ENCODE measurements at regions not wholly inside any gene's neighbourhood (a gene's known extent, or its start where the extent isn't known, plus 50 kb on each side); places are given as distances from the start of the nearest gene placed in this dataset.

DNA sequence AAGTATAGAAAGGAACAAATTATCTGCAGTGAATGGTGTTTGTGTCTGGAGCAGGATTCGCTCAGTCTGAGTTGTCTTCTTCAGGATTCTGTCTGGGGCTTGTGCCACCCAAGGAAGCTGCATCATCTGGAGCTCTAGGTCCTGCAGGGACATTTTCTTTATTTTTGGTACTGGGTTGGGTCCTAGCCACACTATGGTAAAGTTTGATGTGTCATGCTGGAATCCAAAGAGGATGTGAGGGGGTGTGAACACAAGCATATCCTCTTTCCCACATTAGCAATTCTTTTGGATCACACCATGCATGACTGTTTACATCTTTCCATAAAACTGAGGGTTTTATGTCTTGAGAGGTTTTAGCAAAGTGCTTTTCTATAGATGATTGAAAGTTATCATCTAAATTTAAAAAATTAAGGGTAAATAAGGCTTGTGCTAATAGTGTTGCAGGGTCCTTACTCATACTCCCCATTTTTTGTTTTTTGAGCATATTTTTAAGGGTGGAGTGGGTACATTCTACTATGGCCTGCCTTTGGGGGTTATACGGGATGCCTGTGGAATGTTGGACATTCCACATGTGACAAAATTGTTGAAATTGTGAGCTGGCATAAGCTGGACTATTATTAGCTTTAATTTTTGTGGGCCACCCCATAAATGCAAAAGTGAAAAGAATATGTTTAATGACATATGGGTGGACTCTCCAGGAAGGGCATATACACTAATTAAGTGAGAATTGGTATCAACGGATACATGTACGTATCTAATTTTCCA lies 152.0 kb upstream of the HMCN1 start:
- no peak for DNase-seq (ENCODE audit: low read depth in 3 of 3, low spot score in 2 of 3)

DNA sequence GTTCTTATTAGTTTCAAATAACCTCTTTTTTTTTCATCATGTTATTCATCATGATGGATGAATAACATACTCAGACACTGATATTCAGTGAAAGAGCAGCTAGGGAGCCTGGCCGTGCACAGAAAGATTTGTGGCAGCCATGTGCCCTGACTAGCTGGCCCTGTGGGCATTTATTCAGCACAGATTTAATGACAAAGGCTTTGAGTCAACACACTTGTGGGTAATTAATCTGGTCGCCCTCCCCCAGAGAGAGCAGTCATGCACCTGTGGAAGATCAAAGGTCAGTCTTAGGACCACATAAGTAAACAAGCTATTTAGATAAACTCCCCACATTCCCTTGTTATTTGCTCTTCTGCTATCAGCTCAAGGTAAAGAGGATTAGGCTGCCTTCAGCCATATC lies 153.2 kb upstream of the HMCN1 start:
- no peak for DNase-seq (ENCODE audit: low read depth in 3 of 3, low spot score in 2 of 3)

DNA sequence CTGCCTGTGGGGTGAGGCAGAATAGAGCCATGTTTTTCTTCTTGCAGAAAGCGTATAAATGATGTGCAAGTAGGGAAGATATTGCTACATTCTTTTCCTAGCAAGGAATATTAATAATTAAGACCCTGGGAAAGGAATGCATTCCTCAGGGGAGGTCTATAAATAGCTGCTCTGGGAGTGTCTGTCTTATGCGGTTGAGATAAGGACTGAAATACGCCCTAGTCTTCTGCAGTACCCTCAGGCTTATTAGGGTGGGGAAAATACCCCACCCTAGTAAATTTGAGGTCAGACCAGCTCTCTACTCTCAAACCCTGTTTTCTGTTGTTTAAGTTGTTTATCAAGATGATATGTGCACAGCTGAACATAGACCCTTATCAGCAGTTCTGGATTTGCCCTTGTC lies 155.9 kb upstream of the HMCN1 start:
- no peak for DNase-seq (ENCODE audit: low read depth in 3 of 3, low spot score in 2 of 3)

DNA sequence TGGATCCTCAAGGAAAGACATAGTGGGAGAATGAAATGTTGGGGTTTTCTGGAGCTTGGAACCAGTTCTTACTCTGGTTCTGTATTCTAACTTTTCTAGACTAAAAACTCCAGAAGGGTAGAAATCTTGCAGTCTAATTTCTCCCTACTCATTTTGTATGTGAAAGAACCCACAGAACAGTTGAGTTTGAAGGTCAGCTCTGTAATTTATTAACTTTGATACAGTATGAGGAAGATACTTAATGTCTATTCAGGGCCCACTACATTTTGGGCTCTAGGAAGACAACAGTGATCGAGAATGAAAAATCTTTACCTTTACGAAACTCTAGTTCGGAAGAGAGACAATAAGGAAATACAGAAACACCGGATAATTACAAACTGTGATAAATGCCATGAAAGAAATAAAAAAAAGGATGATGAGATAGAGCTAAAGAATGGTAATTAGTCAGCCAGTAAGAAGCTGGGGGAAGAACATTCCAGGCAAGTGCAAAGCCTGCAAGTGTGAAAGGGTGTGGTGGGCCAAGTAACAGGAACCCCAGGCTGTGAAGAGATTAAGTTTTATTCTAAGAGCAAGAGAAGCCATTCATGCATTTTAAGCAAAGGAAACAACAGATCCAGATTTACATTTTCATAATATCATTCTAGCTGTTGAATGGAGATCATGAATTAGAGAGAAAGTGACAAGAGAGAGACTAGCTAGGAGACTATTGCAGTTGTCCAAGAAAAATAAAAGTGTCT lies 159.9 kb upstream of the HMCN1 start:
- DNase-seq (ENCODE audit: low read depth in 3 of 3, low spot score in 2 of 3) = no peak

DNA sequence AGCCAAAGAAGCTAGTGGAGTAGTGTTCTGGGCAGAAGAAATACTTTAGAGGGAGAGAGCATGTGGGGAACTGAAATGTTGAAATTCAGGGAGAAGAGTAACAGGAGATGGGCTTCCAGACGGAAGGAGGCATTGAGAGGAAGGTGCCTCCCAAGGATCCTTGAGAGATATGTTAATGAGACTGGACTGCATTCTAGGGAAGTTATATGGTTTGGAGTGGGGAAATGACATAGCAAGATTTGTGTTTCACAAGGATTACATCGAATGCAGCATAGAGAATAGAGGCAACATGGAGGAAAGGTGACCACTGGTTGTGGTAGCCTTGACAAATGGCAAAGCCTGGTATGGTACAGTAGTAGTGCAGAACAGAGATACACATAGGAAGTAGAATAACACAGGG lies 160.5 kb upstream of the HMCN1 start:
- no peak for DNase-seq (ENCODE audit: low read depth in 3 of 3, low spot score in 2 of 3)

DNA sequence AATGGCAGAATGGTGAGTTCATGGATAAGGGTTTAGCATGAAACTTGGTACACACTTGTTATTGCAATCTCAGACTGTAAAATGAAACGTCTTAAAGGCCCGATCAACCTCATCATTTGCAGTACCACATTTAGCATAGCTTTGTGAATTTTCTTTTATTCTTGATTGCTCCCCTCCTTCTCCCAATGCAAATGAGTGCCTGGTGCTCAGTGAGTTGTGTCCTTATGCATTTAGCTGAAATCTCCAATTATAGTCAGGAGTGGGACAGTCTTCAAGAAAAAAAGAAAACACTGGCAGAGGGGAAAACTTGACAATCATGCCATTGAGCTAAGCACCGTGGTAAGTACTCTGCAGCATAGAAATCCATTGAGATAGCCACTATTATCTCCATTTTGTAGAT lies 161.0 kb upstream of the HMCN1 start:
- DNase-seq (ENCODE audit: low read depth in 3 of 3, low spot score in 2 of 3) = no peak

DNA sequence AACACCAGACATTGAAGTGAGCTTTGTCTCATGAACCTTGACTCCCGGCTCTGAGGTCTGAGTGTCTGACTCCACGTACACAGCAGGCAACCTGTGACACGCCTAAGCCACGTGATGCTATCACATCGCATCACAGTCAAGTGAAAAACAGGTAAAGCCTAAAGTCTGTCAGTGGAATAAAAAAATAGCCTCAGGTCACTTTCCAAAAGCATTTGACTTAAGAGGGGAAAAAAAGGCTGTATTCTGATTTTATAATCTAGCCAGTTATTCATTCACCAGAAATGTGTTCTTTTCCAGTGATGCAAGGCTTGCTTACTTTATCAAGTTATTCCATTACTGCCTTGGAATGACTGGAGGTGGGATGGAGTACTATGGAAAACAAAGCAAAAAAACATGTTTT lies 163.2 kb upstream of the HMCN1 start:
- DNase-seq (ENCODE audit: low read depth in 3 of 3, low spot score in 2 of 3) = no peak

DNA sequence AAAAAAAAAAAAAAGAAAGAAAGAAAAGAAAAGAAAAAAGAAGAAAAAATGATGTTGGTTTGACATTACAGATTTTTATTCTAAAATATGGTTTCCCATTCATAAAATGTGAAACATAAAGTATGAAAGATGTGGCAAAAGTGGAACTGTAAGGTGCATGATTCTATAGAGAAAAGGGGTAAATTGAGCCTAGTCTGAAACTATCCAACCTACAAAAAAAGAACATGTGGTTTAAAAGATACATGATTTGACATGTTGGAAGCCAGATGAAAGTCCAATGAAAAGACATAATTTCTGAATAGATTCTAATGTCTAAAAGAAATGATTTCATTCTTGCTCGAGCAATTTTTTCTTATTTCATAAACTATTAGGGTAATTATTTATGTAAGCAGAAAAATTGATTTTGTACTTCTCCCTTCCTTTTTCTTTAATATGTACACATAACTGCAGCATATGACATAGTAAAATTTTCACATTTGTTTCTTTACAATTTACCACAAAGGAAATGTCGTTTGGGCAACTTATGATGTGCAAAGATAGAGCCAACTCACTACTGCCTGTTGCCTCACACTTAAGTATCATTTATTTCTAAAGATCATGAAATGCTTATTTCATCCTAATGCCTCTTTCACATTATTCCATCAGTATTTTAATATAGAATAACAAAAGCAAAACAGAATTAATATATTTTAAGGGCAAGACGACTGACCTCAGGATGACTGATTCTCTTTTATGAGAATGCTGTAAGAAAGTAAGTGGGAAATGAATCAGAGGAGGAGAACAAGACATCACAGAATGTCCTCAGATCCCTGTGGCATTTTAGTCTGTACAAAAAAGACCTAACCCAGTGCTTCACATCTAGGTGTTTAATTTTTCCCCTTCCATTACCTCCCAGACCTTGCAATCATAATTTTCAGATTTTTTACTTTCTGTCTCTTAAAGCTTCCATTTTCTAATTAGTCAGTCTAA lies 165.8 kb upstream of the HMCN1 start:
- no peak for DNase-seq (ENCODE audit: low read depth in 3 of 3, low spot score in 2 of 3)

DNA sequence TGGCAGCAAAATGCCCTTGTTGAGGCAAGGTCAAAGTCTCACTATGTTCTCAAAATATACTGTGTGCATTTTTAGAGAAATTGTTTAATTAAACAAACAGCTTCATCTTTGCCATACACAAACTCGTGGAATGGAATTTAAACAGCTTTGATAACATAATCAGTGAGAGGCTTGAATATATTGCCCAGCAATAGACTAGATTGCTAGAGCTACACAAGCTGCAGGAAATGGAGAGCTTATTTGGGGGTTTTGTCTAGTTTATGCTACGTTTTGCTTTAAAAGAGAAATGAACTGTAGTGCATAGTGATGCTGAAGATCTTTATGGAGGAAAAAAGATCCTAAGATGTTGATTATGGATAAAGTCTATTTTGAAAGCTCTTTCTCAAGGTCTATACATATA lies 166.8 kb upstream of the HMCN1 start:
- no peak for DNase-seq (ENCODE audit: low read depth in 3 of 3, low spot score in 2 of 3)

DNA sequence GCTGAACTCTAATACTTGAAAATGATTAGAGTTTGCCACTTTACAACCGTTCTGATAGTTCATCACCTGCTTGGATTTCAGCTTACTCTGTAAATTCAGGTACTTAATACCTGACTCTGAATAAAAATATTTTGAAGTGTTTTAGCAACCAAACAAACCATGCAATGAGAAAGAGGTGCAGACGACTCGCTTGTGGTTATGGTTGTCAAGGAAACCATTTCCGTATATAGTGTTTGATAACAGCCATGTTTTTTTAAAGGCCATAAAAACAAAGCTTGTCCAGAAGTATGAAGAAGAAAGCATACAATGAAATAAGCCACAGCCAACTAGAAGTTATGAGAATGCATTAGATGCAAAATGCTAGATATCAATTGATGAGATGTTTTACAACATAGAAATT lies 167.2 kb upstream of the HMCN1 start:
- DNase-seq (ENCODE audit: low read depth in 3 of 3, low spot score in 2 of 3) = no peak

DNA sequence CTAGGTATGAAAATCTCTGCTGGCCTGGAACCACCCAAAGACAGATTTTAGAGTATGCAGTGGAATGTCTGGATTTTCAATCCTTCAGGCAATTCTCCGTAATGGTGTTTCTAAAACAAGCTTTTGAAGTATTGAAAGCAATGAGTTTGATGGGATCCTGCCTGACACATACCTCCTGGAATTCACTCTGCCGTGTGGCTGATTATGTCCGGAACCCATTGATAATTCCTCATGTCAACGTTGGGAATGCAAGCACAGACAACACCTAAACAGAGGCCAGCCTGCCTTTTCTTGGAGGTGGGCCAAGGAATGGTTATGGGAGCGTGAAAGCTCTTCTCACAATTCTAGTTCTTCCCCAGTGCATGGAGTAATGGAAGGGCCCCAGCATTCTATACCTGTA lies 168.9 kb upstream of the HMCN1 start:
- no peak for DNase-seq (ENCODE audit: low read depth in 3 of 3, low spot score in 2 of 3)

DNA sequence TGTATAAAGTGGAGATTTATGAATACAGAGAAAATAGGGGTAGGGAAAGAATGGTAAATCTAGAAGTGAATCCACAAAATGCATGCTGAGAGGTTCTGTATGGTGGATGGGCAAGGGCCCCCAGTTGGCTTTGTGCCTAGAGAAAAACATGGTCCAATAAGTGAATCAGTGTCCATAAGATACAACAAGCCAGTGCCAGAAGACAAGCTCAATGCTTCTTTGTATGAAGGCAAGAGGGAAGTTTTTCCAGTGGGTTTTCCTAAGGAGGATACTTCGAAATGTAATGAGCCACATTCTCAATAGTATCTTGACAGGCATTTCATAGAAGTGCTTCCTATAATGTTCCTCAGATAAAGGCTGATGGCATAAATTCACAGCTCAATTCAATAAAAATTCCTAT lies 169.4 kb upstream of the HMCN1 start:
- no peak for DNase-seq (ENCODE audit: low read depth in 3 of 3, low spot score in 2 of 3)

DNA sequence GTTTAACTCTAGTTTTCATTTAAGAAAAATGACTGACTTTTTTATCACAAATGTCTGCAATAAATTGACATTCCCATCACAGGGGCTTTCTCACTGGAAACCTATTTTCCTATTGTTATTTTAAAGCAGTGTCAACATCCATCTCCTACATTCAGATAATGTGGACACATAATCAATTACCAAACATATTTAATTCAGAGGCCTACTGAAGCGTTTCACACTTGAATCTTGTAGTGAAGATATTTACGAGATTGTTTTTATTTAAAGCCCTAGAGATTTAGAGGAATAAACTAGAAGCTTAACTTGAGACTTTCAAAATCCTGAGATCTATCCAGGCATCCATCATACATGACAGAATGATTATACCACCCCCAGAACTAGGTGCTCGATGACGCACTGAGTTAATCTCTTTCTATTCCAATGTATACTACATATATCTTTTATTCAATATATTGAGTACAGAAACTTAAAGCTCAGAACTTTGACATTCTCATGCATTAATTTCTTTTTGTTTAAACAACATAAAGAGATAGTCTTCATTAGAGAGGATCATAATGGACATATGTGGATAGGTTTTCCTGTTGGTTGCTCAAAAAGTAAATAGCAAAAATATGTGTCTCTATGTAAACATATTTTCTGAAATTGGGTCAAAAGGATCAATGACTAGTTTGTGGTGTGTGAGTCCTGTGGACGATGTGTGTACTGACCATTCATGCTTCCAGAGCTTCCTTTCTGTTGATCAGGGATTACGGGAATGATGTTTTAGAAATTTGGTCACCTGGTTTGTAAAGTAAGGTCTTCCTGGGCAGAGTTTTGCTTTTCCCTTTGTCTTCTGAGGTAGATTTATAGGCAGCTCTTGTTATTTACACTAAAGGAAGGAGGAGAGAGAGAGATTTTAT lies 171.5 kb upstream of the HMCN1 start:
- no peak for DNase-seq (ENCODE audit: low read depth in 3 of 3, low spot score in 2 of 3)

DNA sequence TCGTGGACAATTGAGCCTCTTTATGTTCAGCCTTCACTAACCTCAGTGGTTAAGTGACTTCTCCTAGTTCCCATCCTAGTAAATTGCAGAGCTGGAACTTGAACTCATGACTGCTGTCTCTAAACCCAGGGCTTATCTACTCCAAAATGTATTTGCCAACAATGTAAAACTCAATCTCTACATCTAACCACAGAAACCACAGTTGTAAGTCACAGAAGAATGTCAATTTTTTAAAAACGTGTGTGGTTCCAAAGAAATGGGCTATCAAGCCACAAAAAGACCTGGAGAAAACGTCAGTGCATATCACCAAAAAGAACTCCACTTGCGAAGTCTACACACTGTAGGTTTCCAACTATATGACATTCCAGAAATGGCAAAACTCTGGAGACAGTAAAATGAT lies 172.6 kb upstream of the HMCN1 start:
- DNase-seq (ENCODE audit: low read depth in 3 of 3, low spot score in 2 of 3) = no peak

DNA sequence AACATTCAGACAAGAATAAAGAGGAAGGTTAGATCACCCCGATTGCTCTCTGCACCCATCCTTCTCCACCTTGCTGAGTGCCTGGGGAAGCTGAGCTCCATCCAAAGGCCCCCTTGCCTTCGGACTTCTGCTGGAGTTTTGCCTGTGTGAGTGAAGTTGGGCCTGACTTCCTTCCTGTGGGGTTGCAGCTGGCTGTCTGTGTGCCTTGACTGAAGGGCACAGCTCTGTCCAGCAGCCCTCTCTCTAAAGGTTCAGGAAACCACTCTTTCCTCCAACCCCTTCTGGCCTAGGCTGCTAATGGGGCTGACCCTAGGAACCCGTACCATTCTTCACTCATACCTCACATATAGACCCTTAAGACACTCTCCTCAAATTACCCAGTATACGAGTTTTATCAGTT lies 173.4 kb upstream of the HMCN1 start:
- no peak for DNase-seq (ENCODE audit: low read depth in 3 of 3, low spot score in 2 of 3)

DNA sequence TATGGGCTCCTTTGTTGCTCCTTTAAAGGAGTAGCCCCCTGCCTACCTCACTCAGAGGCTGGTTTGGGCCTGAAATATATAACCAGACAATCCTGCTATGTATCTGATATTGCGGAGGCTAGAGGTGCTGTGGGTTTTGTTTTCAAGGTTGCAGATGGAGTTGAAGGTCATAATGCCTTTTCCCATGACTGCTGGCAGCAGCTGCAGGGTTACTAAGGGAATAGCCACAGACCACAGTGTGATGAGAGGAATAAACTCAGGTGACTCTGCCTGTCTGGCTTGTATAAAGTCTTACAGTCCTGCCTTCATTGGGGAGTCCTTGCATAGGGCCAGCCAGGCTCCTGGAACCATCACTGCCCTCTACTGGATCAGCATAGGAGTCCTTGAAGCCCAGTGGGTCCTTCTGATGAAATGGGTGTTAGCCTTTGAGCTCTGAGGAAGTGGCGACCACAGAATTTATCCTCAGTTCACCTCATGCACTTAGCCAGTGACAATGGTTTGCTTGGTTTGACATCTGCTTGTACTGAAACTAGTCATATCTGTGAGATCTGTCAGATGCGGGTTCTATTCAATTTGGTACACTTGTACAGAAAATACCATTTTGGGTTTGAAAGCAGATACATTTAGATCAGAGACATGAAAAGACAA lies 174.4 kb upstream of the HMCN1 start:
- DNase-seq (ENCODE audit: low read depth in 3 of 3, low spot score in 2 of 3) = no peak

DNA sequence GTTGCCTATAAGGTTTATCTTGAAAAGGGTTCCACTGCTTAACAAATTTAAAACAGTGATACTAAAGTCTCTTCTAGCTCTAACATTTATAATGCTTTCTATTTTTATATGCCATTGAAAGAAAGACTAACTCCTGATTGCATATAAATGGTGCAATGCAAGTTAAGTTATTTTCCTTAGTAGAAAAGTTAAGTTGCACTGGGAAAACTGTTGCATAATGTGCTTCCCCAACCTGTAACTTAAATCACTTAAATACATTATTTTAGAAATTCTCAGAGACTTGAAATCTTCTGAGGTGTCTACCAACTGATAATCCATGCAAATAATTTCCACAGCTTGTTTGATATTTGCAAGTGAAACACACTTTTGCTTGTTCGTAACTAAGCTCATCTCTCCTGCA lies 175.0 kb upstream of the HMCN1 start:
- DNase-seq (ENCODE audit: low read depth in 3 of 3, low spot score in 2 of 3) = no peak

DNA sequence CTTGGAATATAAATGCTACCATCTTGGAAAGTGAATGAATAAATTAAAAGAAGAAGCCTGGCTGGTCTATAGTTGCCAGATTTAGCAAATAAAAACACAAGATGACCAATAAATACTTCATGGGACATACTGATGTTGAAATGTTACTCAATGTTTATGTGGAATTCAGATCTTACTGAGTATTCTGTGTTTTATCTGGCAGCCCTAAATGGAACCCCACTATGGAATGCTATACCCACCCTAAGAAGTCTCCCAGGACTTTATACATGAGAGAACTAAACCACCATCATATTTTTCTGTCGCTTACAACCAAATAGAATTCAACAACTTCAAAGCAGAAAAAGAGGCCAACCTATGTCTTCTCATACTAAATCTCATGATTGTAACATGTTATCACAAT lies 177.6 kb upstream of the HMCN1 start:
- DNase-seq (ENCODE audit: low read depth in 3 of 3, low spot score in 2 of 3) = no peak

DNA sequence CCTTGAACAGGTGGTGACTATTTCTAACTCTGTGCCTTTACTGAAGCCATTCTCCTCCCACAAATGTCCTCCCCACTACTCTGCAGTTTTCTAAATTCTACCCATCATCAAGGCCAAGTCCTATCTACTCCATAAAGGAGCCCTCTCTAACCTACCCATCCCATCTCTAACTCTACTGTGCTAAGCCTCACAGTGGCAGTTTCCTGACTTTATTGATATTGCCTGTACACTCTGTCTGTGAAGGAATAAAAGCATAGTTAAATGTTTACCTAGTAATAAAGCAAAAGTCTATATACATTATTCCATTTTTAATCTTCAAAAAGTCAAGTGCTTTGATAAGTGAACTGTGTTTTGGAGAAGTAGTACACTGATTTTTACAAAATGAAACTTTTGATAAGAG lies 178.4 kb upstream of the HMCN1 start:
- DNase-seq (ENCODE audit: low read depth in 3 of 3, low spot score in 2 of 3) = no peak

DNA sequence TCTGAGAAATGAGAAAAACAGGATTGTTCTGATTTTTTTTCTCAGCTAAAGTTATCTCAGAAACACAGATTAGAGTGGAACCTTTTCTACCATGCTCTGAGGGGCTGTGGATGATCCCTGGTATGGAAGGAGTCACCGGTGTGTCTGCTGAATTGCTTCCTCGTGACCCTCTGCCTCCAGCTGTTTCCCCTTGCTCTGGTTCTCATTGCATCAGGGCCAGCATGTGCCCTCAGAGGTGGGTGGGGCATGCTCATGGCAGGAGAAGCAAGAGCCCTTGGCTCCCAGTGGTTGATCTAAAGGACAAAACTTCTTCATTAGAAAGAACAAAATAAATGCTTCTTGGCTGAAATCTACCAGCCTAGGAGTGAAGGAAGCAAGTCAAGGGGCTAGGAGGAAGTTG lies 183.2 kb upstream of the HMCN1 start:
- DNase-seq (ENCODE audit: low read depth in 3 of 3, low spot score in 2 of 3) = no peak

Measured in right renal cortex interstitium (tissue), 3 donors.